GM18517 (cell line): ENCODE measurements at regions not wholly inside any gene's neighbourhood (a gene's known extent, or its start where the extent isn't known, plus 50 kb on each side); places are given as distances from the start of the nearest gene placed in this dataset.
"Not testable (repeated sequence)": the region's sequence is repeated elsewhere in the genome, so short reads cannot be mapped to it uniquely, and the experiment has no call there.

ENCODE experiments used
- ATAC-seq: cut with Tn5 transposase; IDR thresholded peaks from one replicate; pipeline ENCODE4 v1.9.1; 2021; ENCODE audit warnings: mild to moderate bottlenecking, moderate library complexity; ENCODE audit not compliant: unreplicated experiment

- no peak for ATAC-seq
These were observed 50.7 kb upstream of the C12orf71 start for GRCh38 chr12:27133022-27133590.

GRCh38 chr12:27140478-27140969 is 58.1 kb upstream of the C12orf71 start:
- ATAC-seq: no peak

GRCh38 chr12:27142101-27142721 is 59.8 kb upstream of the C12orf71 start:
- no peak for ATAC-seq

GRCh38 chr12:27143256-27144069 is 61.1 kb upstream of the C12orf71 start:
- no peak for ATAC-seq

- not testable (repeated sequence) for ATAC-seq
These were observed 63.3 kb upstream of the C12orf71 start for GRCh38 chr12:27145725-27146124.

- ATAC-seq: no peak
These were observed 66.0 kb upstream of the C12orf71 start for GRCh38 chr12:27148373-27148772.

GRCh38 chr12:27148791-27149190 is 66.4 kb upstream of the C12orf71 start:
- ATAC-seq: no peak

- no peak for ATAC-seq
These were observed 69.1 kb upstream of the C12orf71 start for GRCh38 chr12:27151479-27151878.

GRCh38 chr12:27158297-27158696 is 75.9 kb upstream of the C12orf71 start:
- ATAC-seq: no peak

- peak; percentile 70 for ATAC-seq
These were observed 79.3 kb upstream of the C12orf71 start for GRCh38 chr12:27161458-27162228.

- no peak for ATAC-seq
These were observed 79.8 kb upstream of the C12orf71 start for GRCh38 chr12:27162229-27162537.

- ATAC-seq: no peak
These were observed 80.8 kb upstream of the C12orf71 start for GRCh38 chr12:27163048-27163715.

GRCh38 chr12:27163894-27164293 is 80.2 kb upstream of the STK38L start:
- no peak for ATAC-seq

GRCh38 chr12:27164330-27165040 is 79.6 kb upstream of the STK38L start:
- ATAC-seq: no peak

GRCh38 chr12:27165958-27166357 is 78.1 kb upstream of the STK38L start:
- not testable (repeated sequence) for ATAC-seq

GRCh38 chr12:27171494-27171893 is 72.6 kb upstream of the STK38L start:
- ATAC-seq: not testable (repeated sequence)

- ATAC-seq: no peak
These were observed 67.3 kb upstream of the STK38L start for GRCh38 chr12:27176765-27177164.

- no peak for ATAC-seq
These were observed 66.4 kb upstream of the STK38L start for GRCh38 chr12:27177706-27178105.

GRCh38 chr12:27178255-27178654 is 65.8 kb upstream of the STK38L start:
- ATAC-seq: no peak

GRCh38 chr12:27178723-27179399 is 65.2 kb upstream of the STK38L start:
- ATAC-seq: no peak
